ENCODE measurements at regions not wholly inside any gene's neighbourhood (a gene's known extent, or its start where the extent isn't known, plus 50 kb on each side); places are given as distances from the start of the nearest gene placed in this dataset.

DNA sequence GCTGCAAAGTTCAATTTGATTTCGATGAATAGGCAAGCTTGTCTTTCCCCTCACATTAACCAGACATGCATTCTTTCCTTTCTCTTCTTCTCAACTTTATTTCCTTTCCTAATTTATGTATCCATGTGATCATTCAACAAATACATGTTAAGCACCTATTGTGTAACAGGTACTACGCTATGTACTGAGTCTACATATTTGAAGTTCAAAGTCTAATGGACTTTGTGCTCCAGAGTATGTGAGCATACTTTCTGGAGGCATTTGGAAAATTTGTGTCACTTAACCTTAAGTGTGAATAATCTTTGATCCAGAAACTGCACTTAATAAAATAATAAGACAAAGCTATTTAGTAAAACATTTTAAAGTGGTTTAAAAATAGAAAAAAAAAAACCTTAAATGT lies 675.3 kb upstream of the CT83 start:
- TF ChIP-seq CTCF (conservative IDR thresholded peaks at IDR 0.05) (no peak), EZH2 (IDR thresholded peaks at IDR 0.05; ENCODE audit: low read depth) (no peak)
